GM12878 (cell line): ENCODE measurements at regions not wholly inside any gene's neighbourhood (a gene's known extent, or its start where the extent isn't known, plus 50 kb on each side); places are given as distances from the start of the nearest gene placed in this dataset.

Experiments used
- ATAC-seq: fragments of 200-7000 bp; cut with Tn5 transposase; 3 replicates; pipeline ENCODE4 v1.9.1; 2020; ENCODE audit warnings: mild to moderate bottlenecking, moderate library complexity
- BruUV-seq: library from RNA; stranded (reverse); fragments of 400-500 nt; replicated peaks from 2 replicates; lab custom pipeline; 2021; lab: Mats Ljungman, UMichigan
- CTCF ChIA-PET: fragments of 300-600 bp; sonication (Branson Sonifier 250); formaldehyde crosslinking; extraction: SDS; loops from one replicate; lab custom pipeline; 2021; ENCODE audit warnings: inconsistent platforms; lab: Yijun Ruan, JAX
- POLR2A ChIA-PET: fragments of 350-600 bp; formaldehyde crosslinking; extraction: SDS; loops from one replicate; lab custom pipeline; 2021; ENCODE audit warnings: inconsistent platforms; lab: Charles Lee
- RAD21 ChIA-PET: fragments of 300-600 bp; sonication (Branson Sonifier 250); formaldehyde crosslinking; loops from one replicate; lab custom pipeline; 2023; ENCODE audit warnings: antibody characterized with exemption; ENCODE audit not compliant: unreplicated experiment; lab: Charles Lee
- SMC1A ChIA-PET: fragments of 300-600 bp; sonication (Branson Sonifier 250); formaldehyde crosslinking; loops from one replicate; lab custom pipeline; 2023; ENCODE audit not compliant: unreplicated experiment, uncharacterized antibody; lab: Charles Lee
- DNase-seq: peaks from one replicate; pipeline ENCODE4 v3.0.0-alpha.2; 2011; ENCODE audit warnings: low read depth, low spot score
- FAIRE-seq: peaks from 3 replicates; lab custom pipeline; 2011; peaks lifted over from hg19 to GRCh38; lab: Jason Lieb, UNC
- H2AFZ ChIP-seq: 2 replicates; pipeline ENCODE4 v1.6.0; 2011; ENCODE audit warnings: low read depth, low read length, control low read depth; ENCODE audit not compliant: control insufficient read depth
- H3K27ac ChIP-seq: 2 replicates; pipeline ENCODE4 v1.5.1; 2011; ENCODE audit warnings: control low read depth; ENCODE audit not compliant: control insufficient read depth, insufficient read depth
- H3K27me3 ChIP-seq, 2 experiments: replicated peaks in 1 of 2; 2 replicates each; pipeline versions ENCODE4 v1.6.0 to v1.6.1; 2011; ENCODE audit warnings: low read length in 1 of 2; ENCODE audit not compliant: control insufficient read depth in 2 of 2, insufficient read depth in 2 of 2
- H3K36me3 ChIP-seq, 2 experiments: 2 replicates each; pipeline ENCODE4 v1.5.1; 2011; ENCODE audit warnings: low read length in 1 of 2; ENCODE audit not compliant: control insufficient read depth in 2 of 2, insufficient read depth in 2 of 2
- H3K4me1 ChIP-seq: 2 replicates; pipeline ENCODE4 v1.6.1; 2011; ENCODE audit warnings: mild to moderate bottlenecking, low read length, moderate library complexity, mixed read lengths; ENCODE audit not compliant: control insufficient read depth, insufficient read depth
- H3K4me2 ChIP-seq: 2 replicates; pipeline ENCODE4 v1.6.0; 2011; ENCODE audit warnings: control low read depth; ENCODE audit not compliant: control insufficient read depth, insufficient read depth
- H3K4me3 ChIP-seq: fragments of 200-600 bp; sonication (generic); 2 replicates; pipeline ENCODE4 v1.5.1; 2016
- H3K79me2 ChIP-seq: 2 replicates; pipeline ENCODE4 v1.6.0; 2011; ENCODE audit warnings: low read length; ENCODE audit not compliant: control insufficient read depth, insufficient read depth
- H3K9ac ChIP-seq: 2 replicates; pipeline ENCODE4 v1.8.0; 2011; ENCODE audit warnings: low read length, control low read depth, mixed read lengths; ENCODE audit not compliant: control insufficient read depth, insufficient read depth
- H3K9me3 ChIP-seq: replicated peaks from 3 replicates; pipeline ENCODE4 v1.5.1; 2011; ENCODE audit warnings: mild to moderate bottlenecking, low read length; ENCODE audit not compliant: control insufficient read depth, insufficient read depth
- H4K20me1 ChIP-seq: 2 replicates; pipeline ENCODE4 v1.6.0; 2011; ENCODE audit not compliant: control insufficient read depth, insufficient read depth
- CBX3 ChIP-seq: fragments of 200-600 bp; sonication (generic); IDR thresholded peaks from 2 replicates; pipeline ENCODE4 v1.6.1; 2016; ENCODE audit warnings: low read depth, borderline replicate concordance
- CREM ChIP-seq: IDR thresholded peaks from 2 replicates; pipeline ENCODE4 v1.6.1; 2014; ENCODE audit warnings: antibody characterized with exemption, low read depth
- ESRRA ChIP-seq: IDR thresholded peaks from 2 replicates; pipeline ENCODE4 v1.6.1; 2012; ENCODE audit warnings: mild to moderate bottlenecking, low read length, improper control_type of control experiment
- FOS ChIP-seq: IDR thresholded peaks from 3 replicates; pipeline ENCODE4 v1.6.1; 2011; ENCODE audit warnings: borderline replicate concordance; ENCODE audit not compliant: insufficient read length; ENCODE audit errors: extremely low read depth
- GATAD2B ChIP-seq: fragments of 450-650 bp; conservative IDR thresholded peaks from 2 replicates; pipeline ENCODE4 v1.6.1; 2017; ENCODE audit warnings: low read depth, mild to moderate bottlenecking, moderate library complexity
- NFYB ChIP-seq: IDR thresholded peaks from 2 replicates; pipeline ENCODE4 v1.6.1; 2011; ENCODE audit warnings: low read depth, mild to moderate bottlenecking, low read length, improper control_type of control experiment, moderate library complexity; ENCODE audit not compliant: insufficient read depth
- NR2C1 ChIP-seq: fragments of 450-650 bp; IDR thresholded peaks from 2 replicates; pipeline ENCODE4 v1.6.1; 2017; ENCODE audit warnings: antibody characterized with exemption, mild to moderate bottlenecking, moderate library complexity
- RB1 ChIP-seq: fragments of 450-650 bp; formaldehyde crosslinking; IDR thresholded peaks from 2 replicates; pipeline ENCODE4 v1.6.1; 2017; ENCODE audit warnings: mild to moderate bottlenecking, borderline replicate concordance
- RELA ChIP-seq: fragments of 450-650 bp; IDR thresholded peaks from 2 replicates; pipeline ENCODE4 v1.8.0; 2014; ENCODE audit warnings: borderline replicate concordance; ENCODE audit not compliant: partially characterized antibody
- SIX5 ChIP-seq: IDR thresholded peaks from 2 replicates; pipeline ENCODE4 v1.6.1; 2011; ENCODE audit warnings: mild to moderate bottlenecking, low read depth, low read length, moderate library complexity; ENCODE audit not compliant: severe bottlenecking
- SMARCA5 ChIP-seq: fragments of 450-650 bp; IDR thresholded peaks from 2 replicates; pipeline ENCODE4 v1.6.1; 2017; ENCODE audit warnings: mild to moderate bottlenecking
- SPI1 ChIP-seq: IDR thresholded peaks from 2 replicates; pipeline ENCODE4 v1.6.1; 2011; ENCODE audit warnings: low read depth, mild to moderate bottlenecking, low read length, moderate library complexity, borderline replicate concordance; ENCODE audit not compliant: insufficient read depth
- STAT1 ChIP-seq: fragments of 450-650 bp; conservative IDR thresholded peaks from 2 replicates; pipeline ENCODE4 v1.6.1; 2014; ENCODE audit warnings: antibody characterized with exemption, mild to moderate bottlenecking
- TCF3 ChIP-seq: IDR thresholded peaks from 2 replicates; pipeline ENCODE4 v1.6.1; 2012; ENCODE audit warnings: low read depth, mild to moderate bottlenecking, low read length, borderline replicate concordance; ENCODE audit not compliant: insufficient read depth
- ZBTB33 ChIP-seq: fragments of 450-650 bp; IDR thresholded peaks from 2 replicates; pipeline ENCODE4 v1.6.1; 2017; ENCODE audit warnings: mild to moderate bottlenecking
- ZNF274 ChIP-seq: IDR thresholded peaks from one replicate; pipeline ENCODE4 v1.8.0; 2011; ENCODE audit not compliant: insufficient read length, insufficient read depth
- in situ Hi-C: fragments of 300-500 bp; cut with MboI; formaldehyde crosslinking; loops from 9 replicates; pipeline ENCODE4 v1.14.3; 2018; ENCODE audit warnings: mixed read lengths
- intact Hi-C: fragments of 100-400 bp; cut with micrococcal nuclease; formaldehyde crosslinking; loops from one replicate; pipeline ENCODE4 v1.14.2; 2022; ENCODE audit not compliant: unreplicated experiment
- TF ChIP-seq, protein P1 (sequence below): IDR thresholded peaks from 2 replicates; pipeline ENCODE4 v1.6.1; 2011; ENCODE audit warnings: borderline replicate concordance, low read depth, mild to moderate bottlenecking, moderate library complexity, mixed read lengths, low read length; ENCODE audit not compliant: insufficient read depth; ENCODE audit errors: extremely low read length
- TF ChIP-seq, protein P2 (sequence below): IDR thresholded peaks from 2 replicates; pipeline ENCODE4 v1.6.1; 2012; ENCODE audit warnings: low read length, inconsistent platforms

DNA sequence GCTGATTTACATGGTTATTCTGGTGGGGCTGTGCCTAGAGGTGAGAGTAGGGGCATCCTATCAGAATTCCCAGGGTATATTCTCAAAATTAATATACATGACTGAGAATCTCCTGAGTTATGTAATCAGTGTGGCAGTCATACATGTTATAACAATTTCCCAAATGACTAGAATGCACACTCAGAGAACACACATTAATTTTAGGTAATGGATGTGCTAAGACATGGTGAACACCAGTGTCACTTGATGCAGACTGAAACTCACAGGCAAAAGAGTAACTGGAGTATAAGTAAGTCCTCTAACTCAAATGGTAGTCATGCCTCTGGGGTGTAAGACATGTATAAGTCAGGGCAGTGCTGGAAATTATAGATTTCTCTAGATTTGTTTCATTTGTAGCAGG is 1198.4 kb upstream of the CITED2 start:
- CTCF ChIA-PET, result interaction anchor here (1.6 to 1.7 kb wide), 2 partner anchors 11 to 345 kb away, joined by 4 read pairs; no protein-coding TSS in a partner anchor

More for the DNA sequence above, 1198.4 kb upstream of the CITED2 start:
- ChIA-PET RAD21 (interaction anchor here (0.6 to 1.0 kb wide), 2 partner anchors 14 to 287 kb away, joined by 3 to 4 read pairs; no protein-coding TSS in a partner anchor), POLR2A (no interaction called here), SMC1A (interaction anchor here (1.0 to 2.3 kb wide), 4 partner anchors 8 to 35 kb away, joined by 3 to 7 read pairs (median 4); no protein-coding TSS in a partner anchor)
- DNase-seq (no peak), ATAC-seq (no peak), FAIRE-seq (no peak)
- H3K79me2 ChIP-seq, result no peaks in the 10 kb centered on the region
- H3K4me2 ChIP-seq, result no peak overlapping the region
- H3K9ac ChIP-seq, result no peak overlapping the region
- intact Hi-C loops, result no loop called here
- H3K27me3 ChIP-seq, result no peaks in the 10 kb centered on the region
- in situ Hi-C loops, result no loop called here
- no TSS peak for BruUV-seq
- H3K9me3 ChIP-seq, result no peaks in the 10 kb centered on the region
- TF ChIP-seq TCF3 (no peak), FOS (no peak), NFYB (no peak), SPI1 (no peak), RELA (no peak), ESRRA (no peak), NR2C1 (no peak), STAT1 (no peak), SMARCA5 (no peak), CREM (no peak), SIX5 (no peak), ZNF274 (no peak), RB1 (no peak), CBX3 (no peak), GATAD2B (no peak), ZBTB33 (no peak)
- TF ChIP-seq, protein P1, sequence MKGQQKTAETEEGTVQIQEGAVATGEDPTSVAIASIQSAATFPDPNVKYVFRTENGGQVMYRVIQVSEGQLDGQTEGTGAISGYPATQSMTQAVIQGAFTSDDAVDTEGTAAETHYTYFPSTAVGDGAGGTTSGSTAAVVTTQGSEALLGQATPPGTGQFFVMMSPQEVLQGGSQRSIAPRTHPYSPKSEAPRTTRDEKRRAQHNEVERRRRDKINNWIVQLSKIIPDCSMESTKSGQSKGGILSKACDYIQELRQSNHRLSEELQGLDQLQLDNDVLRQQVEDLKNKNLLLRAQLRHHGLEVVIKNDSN, result no peak
- TF ChIP-seq, protein P2, sequence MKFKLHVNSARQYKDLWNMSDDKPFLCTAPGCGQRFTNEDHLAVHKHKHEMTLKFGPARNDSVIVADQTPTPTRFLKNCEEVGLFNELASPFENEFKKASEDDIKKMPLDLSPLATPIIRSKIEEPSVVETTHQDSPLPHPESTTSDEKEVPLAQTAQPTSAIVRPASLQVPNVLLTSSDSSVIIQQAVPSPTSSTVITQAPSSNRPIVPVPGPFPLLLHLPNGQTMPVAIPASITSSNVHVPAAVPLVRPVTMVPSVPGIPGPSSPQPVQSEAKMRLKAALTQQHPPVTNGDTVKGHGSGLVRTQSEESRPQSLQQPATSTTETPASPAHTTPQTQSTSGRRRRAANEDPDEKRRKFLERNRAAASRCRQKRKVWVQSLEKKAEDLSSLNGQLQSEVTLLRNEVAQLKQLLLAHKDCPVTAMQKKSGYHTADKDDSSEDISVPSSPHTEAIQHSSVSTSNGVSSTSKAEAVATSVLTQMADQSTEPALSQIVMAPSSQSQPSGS, result no peak
- H3K27ac ChIP-seq, result no peak overlapping the region
- H3K4me3 ChIP-seq, result no peak overlapping the region
- no peak overlapping the region for H2AFZ ChIP-seq
- no peaks in the 10 kb centered on the region for H3K4me1 ChIP-seq
- no peaks in the 10 kb centered on the region for H3K36me3 ChIP-seq
- no peaks in the 10 kb centered on the region for H4K20me1 ChIP-seq
